Head of caudate nucleus (tissue), 42 donors: ENCODE measurements at regions not wholly inside any gene's neighbourhood (a gene's known extent, or its start where the extent isn't known, plus 50 kb on each side); places are given as distances from the start of the nearest gene placed in this dataset.

Experiments used
- DNase-seq, 42 donors: peaks; one replicate each; pipeline versions ENCODE4 v3.0.0 to v3.0.0-alpha.2; 2020 to 2021; ENCODE audit warnings: mixed read lengths in 7 of 42
- intact Hi-C: fragments of 100-400 bp; cut with DNase I; formaldehyde crosslinking; loops from one replicate; pipeline ENCODE4 v1.15.0; 2022

DNA sequence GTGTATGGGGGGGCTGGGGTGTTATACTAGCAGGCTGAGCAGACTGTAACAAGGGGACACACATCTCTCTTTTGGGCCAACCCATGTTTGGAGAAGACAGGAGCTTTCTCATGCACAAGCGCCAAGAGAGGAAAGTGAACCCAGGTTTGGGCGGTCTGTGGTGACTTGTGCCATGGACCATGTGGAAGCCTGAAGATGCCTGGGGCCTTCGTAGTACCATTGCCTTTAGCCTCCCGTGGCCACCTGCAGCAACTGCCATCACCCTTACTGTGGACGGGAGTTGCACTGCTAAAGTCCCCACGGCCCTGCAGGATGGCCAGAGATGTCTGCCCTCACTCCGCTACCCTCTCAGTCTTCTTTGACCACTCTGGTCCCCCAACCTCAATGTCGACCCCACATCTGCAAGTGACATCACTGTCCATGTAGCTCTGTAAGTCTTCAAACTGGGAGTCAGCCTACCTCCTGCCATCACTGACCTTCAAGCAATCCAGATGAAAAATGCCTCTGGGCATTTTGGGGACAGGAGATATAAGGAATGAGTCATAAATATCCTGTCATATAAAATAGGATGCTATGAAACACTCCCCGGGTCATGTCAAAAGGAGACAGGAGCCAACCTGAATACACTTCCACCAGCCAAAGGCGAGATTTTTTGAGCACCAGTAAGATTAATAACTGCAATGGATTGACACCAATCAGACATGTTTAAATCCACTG is 74.7 kb upstream of the C15orf39 start:
- intact Hi-C loops: no loop called here
- no peak for DNase-seq

DNA sequence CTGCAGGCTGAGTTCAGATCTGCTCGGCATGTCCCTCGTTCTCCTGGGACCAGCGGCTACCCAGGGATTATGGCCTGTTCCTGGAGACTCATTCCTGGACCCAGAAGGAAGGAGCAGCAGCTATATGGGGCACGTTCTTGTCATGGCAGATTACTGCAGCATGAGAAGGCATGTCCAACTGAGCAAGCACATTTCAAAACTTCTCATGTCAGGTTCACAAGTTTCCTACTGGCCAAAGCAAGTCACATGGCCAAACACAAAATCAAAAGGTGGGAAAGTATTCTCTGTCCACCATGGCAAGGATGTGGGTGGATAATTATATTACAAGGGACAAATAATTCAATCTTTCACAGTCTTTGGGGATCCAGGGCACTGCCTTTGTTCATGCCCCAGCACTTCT is 71.9 kb upstream of the C15orf39 start:
- no peak for DNase-seq
- intact Hi-C loops: no loop called here

DNA sequence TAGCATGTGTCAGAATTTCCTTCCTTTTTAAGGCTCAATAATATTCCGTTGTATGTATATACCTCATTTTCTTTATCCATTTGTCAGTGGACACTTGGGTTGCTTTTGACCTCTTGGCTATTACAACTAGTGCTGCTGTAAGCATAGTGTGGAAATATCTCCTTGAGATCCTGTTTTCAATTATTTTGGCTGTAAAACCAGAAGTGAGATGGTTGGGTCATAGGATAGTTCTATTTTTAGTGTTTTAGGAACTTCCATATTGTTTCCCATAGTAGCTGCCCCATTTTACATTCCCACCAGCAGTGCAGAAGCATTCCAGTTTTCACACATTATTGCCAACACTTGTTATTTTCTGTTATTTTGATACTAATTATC is 70.4 kb upstream of the C15orf39 start:
- intact Hi-C loops: no loop called here
- no peak for DNase-seq

DNA sequence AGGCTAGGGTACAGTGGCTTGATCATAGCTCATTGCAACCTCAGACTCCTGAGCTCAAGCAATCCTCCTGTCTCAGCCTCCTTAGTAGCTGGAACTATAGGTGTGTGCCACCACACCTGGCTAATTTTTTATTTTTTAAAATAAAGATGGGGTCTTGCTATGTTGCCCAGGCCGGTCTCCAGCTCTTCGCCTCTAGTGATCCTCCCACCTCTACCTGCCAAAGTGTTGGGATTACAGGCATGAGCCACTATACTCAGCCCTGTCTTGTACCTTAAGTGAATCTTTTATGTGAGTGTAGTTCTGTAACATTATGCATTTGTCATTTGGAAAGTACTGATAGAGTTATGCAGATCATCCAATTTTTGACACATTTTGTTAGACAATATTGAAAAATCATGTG is 66.9 kb upstream of the C15orf39 start:
- DNase-seq: no peak
- intact Hi-C loops: no loop called here

DNA sequence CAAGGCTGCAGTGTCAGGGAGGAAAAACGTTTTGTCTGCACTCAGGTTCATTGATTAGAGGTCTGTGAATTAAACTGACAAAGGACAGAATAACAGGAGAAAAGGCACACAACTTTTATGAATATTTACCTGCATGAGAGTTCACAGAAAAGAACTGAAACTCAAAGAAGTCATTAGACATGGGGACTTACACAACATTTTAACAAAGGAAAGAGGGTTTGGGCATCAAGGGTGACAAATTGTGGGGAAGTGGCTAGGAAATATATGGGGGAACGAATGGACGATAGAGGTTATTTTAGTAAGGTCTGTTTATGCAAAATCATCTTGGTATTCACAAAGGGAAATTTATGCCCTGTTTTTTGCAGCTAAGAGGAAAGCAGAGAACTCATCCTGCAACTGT is 65.6 kb upstream of the C15orf39 start:
- intact Hi-C loops: no loop called here
- no peak for DNase-seq

DNA sequence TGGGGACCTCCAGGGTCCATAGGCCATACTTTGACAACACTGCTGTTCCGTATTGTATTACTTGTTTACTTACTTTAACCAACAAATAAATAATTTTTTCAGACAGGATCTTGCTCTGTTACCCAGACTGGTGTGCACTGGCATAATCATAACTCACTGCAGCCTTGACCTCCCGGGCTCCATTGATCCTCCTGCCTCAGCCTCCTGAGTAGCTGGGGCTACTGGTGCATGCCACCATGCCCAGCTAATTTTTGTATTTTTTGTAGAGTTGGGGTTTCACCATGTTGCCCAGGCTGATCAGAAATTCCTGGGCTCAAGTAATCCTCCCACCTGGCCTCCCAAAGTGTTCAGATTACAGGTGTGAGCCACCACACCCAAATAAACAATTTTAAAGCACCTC is 64.9 kb upstream of the C15orf39 start:
- no peak for DNase-seq
- intact Hi-C loops: no loop called here

DNA sequence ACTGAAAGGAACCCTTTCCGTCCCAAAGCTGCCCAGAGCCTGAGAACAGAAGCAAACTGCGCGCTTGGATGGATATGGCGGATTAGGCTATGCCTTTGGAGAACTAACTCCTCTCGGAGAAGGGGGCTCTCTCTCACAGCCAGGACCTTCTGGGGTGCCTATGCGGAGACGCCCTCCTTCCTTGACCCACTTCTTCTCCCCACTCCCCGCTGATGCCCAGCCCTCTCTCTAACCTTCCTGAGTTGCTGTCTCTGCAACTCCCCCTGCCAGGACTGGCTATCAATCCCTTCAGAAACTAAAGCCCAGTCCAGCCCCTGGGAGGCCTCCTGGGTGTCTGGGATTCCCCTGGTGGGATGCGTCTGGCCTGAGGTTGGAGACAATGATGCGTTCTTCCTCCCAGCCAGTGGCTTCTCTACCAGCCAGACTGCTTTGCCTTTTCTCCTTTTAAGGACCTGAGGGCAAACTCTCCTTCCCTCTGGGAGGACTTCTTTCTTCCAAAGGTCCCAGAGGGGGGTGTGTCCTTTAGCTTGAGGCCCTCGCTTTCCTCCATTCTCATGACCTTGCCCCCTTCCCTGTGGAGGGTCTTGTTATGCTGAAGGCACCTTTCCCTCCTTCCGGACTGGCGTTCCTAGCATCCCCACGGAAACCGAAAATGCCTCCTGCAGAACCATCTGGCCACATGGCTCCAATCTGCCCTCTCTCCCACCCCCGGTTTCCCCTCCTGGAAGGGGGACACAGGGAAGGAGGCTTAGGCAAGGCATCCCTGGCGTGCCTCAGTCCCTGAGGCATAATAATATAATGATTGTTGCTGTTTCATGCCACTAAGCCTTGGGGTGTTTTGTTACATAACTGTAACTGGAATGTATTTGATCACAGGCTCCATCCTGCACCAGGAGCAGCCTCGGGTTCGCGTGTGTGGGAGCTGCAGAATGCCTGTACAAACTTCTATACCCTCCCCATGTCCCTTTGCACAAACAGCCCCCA is 63.4 kb upstream of the C15orf39 start:
- DNase-seq: no peak
- intact Hi-C loops: no loop called here

DNA sequence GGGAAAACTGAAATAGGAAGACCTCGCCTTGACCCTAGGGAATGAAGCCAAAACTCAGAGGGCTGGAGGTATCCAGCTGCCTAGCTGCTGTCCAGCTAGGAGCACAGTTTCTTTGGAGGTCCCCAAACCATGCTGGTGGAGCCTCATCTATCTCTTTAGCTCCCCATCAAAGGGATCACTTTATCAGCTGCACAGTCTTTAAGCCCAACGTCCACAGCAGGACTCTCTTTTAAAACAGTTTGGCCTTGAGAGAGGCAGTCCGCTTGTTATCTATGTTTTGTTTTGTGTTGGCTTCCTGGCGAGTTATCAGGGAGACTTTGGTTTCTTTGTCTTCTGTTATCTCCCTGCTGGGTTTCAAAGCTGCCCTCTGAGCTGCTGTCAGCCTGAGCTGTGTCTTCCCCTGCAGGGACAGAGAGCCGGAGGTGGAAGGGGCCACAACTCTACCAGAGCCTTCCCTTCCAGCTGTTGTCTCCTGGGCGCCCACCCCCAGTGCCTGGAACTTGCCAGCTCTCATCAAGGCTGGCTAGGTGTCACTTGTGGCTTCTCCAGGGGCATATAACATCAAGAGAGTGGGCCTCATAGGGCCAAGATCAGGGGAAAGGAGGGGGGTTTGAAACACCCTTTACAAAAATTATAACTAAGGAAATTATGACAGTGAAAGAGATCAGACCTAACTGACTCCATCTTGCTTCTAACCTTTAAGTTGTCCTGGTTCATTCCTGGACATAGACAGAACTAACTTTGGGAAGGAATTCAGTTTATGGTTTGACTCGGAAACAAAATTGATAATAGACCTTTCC is 61.4 kb upstream of the C15orf39 start:
- DNase-seq: no peak
- intact Hi-C loops: no loop called here

DNA sequence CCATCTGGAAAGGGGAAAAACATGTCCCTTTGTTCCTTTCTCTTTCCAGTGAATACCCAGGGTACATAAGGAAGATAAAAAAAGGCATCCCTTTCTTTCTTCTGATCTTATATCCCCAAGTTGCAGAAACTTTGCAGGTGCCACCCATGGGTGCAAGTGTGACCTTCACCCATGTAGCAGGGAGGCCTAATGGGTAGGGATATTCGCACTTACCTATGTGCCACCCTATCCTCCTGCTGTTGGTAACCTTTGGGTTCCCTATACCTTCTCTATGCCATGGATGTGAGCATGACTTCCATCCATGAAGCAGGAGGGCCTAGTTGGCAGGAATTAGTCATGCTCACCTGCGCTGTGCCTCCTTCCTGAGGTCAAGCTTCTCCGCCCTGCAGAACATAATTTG is 59.2 kb upstream of the C15orf39 start:
- intact Hi-C loops: no loop called here
- no peak for DNase-seq

DNA sequence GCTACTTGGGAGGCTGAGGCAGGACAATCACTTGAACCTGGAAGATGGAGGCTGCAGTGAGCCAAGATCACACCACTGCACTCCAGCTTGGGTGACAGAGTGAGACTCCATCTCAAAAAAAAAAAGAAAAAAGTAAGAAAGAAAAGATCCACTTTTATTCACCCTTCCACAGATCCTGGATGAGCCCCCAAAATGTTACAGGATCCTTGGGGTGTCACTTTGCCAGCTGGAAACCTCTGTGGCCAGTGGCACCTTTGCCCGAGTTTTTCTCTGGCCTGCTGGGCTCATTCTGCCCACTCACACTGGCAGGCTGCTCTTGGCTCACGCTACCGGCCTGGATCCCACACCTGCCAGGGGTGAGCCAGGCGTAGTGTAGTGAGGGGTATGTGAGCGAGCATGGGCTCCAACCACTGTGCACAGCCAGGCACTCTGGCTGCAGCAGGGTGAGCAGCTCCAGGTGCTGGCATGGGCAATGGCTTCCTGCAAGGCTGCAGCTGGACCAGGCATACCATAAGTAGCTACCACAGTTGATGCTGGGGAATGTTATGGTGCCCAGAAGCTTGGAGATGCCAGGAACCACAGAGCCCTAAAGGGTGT is 57.8 kb upstream of the C15orf39 start:
- DNase-seq: no peak

DNA sequence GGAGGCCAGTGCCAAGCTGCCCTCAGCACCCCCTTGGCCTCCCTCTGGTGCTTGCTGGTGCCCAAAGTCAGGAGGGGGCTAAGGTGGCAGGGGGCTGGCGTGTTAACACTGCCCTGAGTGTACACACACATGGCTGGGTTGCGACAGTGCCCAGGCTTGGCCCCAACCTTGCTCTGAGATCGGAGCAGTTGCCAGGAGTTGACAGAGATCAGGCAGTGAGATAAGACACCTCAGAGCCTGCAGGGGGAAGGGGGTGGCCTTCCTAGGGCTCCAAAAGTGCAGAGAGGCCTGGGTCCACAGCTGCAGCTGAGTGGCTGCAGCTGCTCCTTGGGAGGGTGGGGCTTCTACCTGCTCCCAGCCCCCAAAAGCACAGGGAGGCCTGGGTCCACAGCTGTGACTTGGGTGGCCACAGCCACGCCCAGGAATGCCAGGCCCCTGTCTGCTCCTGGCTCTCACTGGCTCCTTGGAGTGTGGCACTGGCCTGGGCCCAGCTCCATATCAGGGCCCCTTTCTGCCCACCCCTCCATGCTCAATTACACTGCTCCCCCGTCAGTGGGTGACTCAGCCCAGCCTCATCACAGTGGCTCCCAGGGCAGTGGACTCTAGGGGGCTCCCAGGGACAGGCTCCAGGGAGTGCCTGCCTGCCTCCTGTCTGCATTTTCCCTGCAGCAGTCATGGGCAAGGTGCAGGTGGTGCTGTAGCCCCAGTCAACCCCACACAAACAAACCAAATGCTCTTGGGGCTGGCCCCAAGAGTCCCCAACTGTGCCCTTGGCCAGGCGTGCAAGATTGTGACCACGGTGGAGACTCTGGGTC is 56.4 kb upstream of the C15orf39 start:
- no peak for DNase-seq
- intact Hi-C loops: no loop called here

More for the DNA sequence above, 57.8 kb upstream of the C15orf39 start:
- intact Hi-C loops: no loop called here

DNA sequence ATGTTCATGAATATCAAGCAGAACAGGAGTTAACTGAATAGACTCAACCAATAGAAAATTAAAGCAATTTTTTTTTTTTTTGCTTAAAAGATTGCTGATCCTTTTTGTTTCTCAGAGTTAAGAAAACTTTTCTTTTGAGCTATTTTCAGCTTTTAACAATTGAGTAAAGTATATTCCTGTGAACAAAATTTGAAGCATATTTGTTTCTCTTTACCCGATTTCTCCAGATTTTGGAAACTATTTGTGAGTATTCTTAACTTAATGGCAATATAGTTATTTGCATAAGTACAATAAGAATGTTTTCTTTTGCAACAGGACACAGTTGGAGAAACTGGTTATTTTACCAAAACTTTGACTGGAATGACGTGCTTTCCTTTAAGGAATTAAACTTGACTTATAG is 53.4 kb upstream of the C15orf39 start:
- intact Hi-C loops: no loop called here
- no peak for DNase-seq

DNA sequence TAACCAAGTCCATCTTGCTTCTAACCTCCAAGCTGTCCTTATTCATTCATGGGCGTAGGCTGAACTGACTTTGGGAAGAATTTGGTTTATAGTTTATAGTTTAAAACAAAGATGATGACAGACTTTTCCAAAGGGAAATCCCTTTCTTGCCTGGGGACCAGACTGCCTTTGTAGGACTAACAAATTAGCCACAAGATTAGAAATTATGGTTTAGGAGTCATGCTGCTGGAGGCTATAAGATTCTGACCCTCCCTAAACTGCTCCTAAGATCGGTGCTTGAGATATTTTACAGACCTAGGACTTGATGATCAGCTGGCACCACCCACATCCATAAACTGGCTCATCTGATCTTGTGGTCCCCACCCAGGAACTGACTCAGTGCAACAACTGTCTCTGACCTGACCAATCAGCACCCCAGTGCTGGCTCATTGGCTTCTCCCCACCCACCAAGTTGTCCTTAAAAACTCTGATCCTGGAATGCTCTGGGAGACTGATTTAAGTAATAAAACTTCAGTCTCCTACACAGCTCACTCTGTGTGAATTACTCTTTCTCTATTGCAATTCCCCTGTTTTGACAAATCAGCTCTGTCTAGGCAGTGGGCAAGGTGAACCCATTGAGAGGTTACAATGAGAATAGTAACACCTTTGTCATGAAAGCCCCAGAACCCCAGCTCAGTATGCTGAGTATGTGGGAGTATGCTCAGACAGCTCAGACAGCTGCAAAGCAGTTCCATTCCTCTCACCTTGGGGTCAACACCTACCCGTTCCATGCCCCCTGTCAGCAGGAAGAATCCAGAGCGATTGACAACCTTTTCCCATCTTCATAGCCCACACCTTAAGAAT is 51.6 kb upstream of the C15orf39 start:
- intact Hi-C loops: no loop called here
- DNase-seq: no peak

DNA sequence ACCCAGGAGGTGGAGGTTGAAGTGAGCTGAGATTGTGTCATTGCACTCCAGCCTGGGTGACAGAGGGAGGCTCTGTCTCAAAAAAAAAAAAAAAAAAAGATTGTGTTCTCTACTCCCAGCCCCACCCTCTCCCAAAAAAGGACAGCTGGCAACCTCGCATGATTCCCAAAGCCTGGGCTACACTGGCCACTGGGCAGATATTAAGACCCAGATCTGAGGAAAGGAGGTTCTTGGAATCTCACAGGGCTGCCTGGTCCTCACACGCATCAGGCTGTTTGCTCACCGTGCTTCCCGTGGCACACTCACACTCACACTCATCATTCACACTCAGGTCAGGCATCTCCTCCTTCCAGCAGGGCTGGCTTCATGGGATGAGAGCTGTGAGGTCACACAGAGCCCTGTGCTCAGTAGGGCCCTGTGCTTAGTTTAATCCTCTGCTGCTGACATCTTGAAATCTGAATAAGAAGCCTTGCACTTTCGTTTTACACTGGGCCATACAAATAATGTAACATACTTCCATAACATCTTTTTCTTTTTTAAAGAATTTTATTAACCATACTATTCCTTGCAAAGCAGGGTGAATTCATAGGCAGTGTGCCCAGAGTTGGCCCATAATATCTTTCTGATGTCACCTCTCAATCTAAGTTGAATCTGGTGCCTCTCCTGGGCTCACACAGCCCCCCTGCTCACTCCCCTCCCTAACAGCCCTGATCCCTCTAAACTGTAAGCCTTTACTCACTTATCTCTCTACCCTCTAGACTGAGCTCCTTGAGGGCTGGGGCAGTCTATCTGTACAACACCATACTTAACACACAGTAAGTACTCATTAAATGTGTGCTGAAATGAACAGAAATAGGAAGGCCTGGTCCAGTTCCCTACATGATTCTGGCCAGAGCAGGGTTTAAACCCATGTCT is 50.2 kb upstream of the C15orf39 start:
- intact Hi-C loops: no loop called here
- DNase-seq: no peak
